ENCODE measurements at regions not wholly inside any gene's neighbourhood (a gene's known extent, or its start where the extent isn't known, plus 50 kb on each side); places are given as distances from the start of the nearest gene placed in this dataset.
"Not testable (repeated sequence)": the region's sequence is repeated elsewhere in the genome, so short reads cannot be mapped to it uniquely, and the experiment has no call there.

DNA sequence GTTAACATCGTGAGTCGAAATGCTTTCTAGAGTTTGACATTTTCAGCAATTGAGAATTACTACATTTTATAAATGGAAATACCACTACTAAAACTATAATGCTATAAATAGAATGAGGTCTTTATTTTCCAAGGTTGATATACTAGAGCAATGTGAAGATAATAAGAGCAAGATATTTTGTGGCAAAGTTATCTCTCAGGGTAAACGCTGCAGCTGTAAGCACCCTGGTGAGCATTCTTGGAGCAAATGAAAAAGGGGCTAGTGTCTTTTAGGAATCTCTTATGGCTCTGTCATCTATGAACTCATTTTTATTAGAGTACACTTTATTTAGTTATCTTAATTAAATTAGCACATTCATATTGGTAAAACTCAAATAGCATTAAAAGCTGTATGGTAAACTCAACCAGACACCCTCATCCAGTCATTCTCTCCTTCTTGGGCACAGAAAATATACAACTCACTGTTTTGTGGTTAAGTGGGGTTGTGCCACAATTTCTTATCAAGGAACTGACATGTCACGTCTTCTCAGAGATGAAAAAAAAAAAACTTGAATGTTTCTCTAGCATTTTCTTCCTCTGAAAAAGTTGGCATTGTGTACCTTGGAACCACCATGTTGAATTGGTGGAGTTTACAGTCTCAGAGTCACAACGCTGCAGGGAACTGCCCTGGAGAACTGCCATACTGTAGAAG, 289.5 kb upstream of the PFKP start:
- DNase-seq, result no peak

DNA sequence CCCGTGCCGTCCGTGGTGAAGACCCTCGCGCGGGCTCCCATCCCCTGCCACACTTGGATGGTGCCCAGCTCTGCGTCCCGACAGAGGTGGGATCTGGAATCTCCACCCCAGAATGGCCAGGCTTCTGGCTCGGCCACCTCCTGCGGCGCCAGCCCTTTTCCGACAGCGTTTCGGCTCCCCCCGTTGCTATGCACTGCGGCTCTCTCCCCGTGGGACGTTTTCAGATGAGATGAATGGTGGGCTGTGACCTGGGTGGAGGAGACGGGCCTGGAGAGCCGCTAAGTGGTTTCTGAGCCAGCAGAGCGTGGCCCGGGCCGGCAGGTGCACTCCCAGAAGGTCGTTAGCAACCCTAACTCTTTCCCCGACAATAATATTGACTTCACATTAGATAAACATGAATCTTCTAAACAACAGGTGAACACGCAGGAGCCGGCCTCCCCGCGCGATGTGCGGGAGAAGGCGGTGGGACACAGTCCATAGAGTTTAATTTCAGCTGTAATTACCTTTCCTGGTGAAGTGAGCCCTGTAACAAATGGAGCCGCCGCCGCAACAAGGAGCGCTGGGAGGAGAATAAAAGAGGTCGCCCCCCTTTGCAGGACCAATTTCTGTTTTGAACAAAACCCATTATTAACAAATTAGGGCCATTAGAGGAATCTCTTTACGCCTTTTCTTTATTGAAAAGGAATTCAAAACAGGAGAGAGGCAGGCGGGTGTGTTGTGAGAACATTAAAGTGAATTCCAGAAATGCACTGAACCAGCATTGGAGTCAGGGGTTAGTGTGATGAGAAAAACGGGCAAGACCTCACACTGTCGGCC, 294.3 kb upstream of the PFKP start:
- DNase-seq, result no peak

DNA sequence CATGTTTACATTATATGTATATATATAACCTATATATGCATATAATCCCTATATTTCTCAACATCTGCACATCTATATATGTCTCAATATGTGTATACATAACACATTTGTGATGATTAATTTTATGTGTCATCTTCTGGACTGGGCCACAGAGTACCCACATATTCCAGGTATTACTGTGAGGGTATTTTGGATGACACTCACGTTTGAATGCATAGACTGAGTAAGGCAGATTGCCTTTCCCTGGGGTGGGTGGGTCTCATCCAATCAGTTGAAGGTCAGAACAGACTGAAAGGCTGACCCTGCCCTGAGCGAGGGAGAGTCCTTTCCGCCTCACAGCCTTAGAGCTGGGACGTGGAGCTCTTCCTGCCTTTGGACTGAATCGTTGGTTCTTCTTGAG, 295.2 kb upstream of the PFKP start:
- DNase-seq, result no peak

DNA sequence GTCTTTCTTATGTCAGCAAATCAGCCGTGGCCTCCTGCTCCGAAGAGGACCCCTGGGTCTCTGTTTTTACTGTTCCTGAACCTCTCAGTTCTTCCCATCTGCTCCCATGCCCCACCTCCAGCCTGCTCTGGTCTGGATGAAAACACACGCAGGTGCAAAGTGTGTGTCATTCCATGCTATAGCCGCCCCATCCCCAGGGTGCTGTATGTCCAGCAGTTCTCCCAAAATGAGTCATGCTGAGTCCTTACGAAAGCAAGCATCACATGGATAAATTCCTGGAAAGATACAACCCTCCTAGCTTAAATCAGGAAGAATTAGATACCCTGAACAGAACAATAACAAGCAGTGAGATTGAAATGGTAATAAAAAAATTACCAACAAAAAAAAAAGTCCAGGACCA, 300.1 kb upstream of the PFKP start:
- DNase-seq, result not testable (repeated sequence)

DNA sequence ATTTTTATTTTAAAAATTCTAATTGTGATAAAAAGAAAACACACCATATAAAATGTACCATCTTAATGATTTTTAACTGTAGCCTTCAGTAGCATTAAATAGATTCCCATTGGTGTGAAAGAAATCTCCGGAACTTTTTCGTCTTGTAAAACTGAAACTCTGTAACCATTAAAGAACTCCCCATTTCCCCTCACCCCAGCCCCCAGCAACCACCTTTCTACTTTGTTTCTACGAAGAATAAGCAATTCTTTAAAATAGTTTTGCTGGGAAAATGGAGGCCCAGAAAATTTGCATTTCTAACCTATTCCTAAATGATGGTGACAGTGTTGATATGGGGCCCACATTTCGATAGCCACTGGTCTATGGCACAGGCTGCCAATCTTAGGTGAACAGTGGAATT, 305.4 kb upstream of the PFKP start:
- DNase-seq, result no peak

DNA sequence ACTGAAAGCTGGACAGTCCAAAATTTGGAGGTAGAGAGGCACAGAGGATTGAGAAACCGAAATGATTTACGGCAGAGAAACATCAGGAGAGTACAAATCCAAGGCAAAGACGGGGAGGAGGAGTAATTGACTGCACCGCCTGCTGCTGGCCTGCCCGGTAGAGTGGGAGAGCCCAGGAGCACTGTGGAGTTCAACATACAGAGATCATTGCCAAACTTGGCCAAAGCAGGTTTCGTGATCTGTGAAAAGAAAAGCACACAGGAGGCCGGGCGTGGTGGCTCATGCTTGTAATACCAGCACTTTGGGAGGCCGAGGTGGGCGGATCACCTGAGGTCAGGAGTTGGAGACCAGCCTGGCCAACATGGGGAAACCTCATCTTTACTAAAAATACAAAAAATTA, 306.0 kb upstream of the PFKP start:
- no peak for DNase-seq

DNA sequence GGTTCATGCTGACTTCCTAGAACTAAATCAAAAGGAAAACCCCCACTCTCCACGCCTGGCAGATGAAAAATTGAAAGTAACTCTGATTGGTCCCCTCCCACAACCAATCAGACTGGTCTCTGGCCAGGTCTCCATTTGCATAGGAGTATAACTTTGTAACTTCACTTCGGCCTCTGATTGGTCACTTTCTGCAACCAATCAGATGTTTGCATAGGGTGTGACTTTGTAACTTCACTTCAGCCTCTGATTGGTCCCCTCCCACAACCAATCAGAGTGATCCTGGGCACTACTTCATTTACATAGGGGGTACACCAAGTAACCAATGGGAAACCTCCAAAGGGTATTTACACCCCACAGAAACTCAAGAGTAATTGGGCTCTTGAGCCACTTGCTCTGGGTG, 306.6 kb upstream of the PFKP start:
- DNase-seq, result no peak

DNA sequence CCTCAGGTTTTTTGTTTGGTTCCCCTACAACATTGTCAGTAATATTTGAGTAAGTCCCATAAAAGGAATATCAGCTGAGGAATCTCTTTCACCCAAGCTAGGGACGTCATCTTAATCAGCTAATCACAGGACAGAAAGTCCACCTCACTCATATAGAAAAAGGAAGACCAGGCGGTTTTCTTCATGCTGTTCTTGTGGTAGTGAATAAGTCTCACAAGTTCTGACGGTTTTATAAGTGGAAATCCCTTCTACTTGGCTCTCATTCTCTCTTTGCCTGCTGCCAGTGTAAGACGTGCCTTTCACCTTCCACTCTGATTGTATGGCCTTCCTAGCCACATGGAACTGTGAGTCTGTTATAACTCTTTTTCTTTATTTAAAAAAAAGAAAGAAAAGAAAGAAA, 308.1 kb upstream of the PFKP start:
- no peak for DNase-seq

DNA sequence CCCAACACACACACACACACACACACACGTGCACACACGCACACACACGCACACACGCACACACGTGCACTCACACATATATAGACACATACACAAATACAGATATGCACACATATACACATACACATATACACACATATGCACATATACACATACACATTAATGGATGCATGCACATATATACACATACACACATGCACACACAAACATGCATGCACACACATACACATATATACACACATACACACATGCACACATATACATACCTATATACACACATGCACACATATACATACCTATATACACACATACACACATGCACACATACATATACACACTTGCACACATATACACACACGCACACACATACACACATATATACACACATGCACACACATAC, 312.4 kb upstream of the PFKP start:
- no peak for DNase-seq

DNA sequence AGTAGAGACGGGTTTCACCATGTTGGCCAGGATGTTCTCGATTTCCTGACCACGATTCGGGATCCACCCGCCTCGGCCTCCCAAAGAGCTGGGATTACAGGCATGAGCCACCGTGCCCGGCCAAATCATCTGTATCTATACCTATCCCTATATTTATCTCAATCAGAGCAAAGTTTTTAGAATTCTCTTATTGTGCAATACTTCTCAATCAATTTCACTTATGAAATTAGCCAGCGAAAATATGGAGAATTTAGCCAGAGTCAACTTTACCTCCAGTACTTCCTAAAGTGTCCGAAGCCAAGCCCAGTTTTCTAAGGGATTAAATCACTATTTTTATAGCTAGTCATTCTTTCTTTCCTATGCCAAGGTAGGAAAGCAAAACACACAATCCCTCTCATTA, 319.1 kb upstream of the PFKP start:
- no peak for DNase-seq

DNA sequence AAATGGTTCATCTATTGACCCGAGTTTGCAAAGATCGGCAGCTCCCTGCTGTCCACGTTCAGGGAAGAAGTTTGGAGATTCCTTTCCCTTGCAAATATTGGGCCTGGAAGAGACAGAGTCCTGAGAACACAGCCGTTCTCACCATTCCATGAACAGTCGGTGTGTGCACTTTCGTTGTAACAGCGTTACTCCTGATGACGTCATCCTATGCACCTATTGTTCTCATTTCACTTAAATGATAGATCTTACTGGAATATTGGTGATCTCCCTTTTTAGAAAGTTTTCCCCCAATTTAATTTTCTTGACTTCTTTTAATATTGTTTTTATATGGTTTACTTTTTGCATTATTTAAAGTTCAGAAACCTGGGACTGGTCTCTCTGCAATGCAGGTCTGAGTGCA, 320.7 kb upstream of the PFKP start:
- DNase-seq, result no peak

DNA sequence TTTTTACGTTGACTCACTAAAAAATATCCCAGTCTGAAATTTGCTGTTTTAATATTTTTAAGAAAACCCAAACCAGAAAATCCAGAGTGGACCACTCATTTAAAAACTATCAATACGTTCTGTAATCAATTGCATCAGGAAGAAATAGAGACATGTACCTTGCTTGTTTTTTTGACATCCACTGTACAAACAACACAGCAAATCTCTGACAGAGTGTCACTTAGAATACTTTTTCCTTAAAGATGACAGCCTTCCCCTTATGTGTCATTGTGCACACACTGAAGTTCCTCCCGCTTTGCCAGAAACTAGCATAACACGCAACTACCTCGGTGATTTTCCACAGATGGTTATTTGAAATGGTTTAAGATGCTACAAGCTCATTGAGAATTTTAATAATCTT, 321.7 kb upstream of the PFKP start:
- no peak for DNase-seq

DNA sequence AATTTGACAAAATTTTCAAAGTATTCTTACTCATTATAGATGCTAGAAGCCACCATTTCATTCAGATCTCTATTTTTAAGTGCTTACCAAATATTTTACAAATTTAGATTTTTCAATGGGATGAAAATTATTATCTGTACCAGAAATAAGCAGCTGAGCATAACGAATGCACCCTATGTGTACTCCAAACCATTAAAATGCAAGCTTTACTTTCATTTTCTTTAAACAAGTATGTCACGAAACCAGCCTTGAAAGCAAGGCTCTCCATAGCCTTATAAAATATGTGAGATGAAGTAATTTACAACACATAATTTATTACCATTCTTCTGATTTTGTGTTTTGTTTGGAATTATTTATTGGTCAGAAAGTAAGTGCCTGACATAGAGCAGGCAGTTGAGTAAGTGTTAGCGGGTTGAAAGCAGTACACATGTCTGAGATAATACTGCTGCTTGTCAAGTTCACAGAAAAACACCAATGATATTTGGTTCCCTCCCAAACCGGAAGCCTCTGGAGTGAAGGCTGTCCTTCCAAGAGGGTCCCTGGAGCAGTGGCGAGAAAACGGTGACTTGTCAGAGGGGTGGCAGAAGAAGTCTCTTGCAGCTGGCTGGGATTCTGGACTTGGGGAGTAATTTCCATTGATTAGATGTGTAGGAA, 322.7 kb upstream of the PFKP start:
- no peak for DNase-seq

DNA sequence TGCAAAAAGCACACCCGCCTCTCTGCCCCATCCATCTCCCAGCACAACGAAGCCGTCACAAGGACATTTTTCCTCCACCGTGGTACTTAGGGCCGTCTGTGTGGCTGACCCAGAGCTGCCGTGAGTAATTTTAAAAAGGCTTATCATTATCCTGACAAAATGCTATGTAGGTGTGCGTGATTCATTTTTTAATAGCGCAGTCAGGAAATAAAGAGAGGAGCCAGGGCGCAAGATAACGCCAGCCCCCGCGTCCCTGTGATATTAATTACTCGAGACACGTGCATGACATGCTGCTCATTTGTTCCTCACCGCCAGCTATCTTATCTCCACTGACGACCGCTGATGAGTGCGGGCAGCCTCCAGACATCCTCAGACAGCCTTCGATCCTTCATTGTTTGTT, 332.7 kb upstream of the PFKP start:
- DNase-seq, result no peak

DNA sequence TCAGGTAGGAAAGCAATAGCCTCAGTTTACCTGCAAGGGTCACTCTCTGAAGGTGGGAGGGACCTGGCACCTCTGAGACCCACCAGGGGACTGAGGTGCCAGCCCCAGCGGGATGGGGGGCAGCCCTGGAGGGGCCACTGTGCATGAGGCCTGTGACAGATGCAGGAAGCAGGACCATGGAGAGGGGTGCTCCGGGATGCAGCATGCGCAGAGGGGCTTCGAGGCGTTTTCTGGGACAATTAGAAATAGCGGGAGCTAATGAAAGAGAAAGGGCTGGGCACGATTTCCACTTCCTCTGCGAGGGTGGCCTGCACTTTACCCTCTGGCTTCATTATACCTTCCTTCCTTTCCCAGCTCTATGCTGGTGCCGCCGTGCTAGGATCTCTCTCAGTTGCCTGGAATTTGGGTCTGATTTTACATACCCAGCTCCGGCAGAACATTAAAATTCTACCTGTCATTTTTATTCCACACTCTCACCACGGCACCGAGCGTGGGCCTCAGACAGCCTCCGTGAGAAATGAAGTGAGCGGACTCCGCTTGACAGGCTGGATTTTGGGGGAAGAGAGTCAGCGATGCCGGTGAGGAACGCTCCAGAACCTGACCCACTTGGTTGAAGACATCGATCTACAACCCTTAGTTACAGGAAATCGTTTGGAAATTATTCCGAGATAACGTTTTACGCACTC, 333.9 kb upstream of the PFKP start:
- DNase-seq, result no peak

DNA sequence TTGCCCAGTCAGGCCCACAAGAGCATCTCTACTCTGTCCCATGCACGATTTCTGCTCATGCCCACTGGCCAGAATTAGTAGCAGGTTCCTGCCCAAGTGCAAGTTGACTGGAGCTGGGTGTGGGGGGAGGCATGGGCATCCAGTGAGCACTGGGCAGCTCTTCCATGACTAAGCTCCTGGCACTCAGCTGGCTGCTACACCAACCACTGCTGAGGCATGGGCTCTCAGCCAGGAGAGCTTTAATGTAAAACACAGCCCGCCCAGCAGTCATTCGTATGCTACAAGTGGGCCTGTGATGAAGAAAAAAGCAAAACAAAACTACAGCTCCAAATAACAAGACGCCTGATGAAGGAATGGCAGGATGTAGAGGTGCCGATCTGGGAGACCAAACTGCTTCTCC, 335.4 kb upstream of the PFKP start:
- no peak for DNase-seq

DNA sequence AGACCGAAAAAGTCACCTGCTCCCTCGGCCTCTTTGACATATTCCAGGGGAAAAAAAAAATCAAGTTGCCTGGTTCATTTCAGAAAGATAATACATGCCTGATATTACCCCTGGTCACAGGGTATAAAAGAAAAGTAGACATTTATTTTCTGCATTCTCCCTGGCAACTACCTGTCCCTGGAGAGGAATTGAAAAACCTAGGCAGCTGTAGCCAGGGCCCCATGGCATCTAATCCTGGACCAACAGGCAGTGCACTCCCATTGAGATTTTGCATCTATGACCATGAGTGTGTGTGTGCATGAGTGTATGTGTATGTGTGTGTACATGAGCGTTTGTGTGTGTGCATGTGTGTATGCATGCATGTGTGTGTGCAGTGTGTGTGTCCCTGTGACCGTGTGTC, 338.2 kb upstream of the PFKP start:
- no peak for DNase-seq

DNA sequence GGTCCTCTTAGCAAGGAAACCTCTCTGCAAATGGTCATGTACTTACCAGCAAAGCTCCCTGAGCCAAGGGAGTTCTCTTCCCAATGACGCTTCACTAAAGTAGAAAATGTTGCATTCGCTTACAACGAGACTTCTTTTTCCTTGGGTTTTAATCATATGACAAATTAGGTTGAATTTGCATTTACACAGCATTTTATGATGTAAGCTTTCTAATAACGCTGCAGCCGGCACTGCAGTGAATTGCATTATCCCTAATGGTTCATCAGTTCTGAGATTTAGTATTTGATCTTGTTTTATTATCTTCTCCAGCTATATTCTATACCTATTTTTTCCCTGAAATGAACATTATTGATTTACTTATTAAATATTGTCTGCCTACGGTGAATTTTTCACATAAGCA, 339.3 kb upstream of the PFKP start:
- no peak for DNase-seq

DNA sequence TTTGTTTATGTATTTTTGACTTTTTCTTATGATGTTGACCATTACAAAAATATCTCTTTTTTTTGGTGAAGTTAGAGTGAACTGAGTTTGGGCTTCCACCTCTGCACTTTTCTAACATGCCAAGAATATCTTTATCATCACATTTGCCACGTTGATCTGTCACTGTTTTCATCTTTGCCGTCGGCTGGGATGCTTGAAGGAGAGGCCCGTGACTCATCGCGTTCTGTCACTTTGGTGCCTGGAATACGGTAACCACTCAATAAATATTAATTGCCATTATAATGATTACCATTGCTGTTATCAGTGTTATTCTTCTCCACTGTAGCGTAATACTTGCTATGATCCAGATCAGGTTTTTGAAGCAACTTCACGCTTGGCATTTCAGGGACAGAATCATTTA, 350.8 kb upstream of the PFKP start:
- DNase-seq, result no peak

DNA sequence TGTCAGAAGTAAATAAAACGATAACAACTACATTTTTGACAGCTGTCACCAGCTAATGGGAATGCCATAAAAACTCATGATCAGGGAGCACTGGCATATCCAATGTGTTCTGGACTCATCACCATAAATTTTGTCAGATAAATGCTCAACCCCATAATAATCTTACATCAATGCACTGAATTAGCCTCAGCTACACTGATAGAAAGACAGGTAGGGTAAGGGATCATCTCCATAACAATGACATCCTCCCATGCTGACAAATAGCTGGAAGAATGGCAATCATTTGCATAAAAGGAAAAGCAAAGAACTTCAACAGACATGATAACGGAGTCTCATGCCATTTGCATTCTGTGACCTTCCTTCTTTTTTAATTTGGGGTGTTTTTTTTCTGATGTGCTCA, 352.8 kb upstream of the PFKP start:
- no peak for DNase-seq

DNA sequence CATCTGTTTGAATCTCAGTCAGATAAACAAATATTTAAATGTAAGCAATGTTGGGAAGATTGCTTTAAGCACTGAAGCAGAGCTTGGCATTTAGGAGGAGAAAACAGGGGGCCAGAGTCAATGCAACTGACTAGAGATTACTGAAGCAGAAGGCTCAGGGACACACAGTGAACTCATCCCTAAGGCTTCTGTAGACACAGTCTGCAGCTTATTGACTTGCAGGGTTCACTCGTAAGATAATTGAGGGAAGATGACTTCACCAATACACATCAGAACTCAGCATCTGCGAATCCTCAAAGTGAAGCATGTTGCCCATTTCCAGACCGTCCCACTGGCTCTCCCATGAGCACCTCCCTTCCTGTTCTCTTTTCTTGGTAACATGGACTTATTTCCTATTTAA, 363.4 kb upstream of the PFKP start:
- DNase-seq, result no peak

DNA sequence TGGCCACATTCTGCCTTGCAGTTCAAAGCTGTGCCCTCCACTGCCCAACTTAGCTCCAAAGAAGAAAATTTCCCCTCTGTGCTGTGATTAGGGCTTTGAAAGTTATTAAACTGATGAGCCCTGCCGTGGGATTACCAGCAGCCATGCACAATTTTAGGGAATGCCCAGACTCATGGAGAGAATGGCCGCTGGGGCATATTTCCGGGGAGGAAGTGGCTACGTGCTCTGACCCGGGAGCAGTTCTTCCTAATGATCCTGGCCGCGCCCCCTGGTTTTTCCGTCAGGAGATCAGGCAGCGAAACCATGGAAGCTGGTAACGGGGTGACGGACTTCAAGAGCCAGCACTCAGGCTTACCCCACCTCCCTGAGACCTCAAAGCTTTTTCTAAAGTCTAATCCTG, 365.5 kb upstream of the PFKP start:
- no peak for DNase-seq

DNA sequence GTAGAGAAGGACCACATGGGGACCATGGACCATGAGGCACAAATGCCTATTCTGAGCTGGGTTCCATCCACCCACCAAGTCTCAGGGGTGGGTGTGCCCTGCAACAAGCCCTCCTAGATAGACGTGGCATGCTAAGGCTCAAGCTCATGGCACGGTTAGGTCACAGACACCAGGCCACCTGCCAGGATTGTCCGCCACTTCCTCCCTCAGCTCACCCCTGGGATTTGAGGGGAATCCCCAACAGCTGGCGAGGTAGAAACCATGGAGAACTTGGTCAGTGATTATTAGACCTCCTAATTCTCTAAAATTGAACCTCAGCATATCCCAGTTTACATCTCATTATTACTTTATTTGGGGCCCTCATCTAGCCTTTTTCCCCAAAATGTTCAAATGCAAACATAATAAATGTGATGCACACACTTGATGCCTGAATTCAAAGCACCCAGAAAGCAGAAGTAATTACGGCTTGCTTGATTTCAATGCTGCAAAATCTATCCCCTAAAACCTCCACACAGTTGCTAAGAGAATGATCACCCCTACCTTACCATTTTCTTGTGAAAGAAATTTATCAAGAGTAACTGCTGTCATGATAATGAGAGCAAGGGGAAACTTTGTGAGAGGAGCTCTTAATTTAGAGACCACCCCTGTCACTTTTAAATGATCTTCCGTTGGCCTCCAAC, 366.6 kb upstream of the PFKP start:
- DNase-seq, result no peak
